T47D (cell line): ENCODE measurements at regions not wholly inside any gene's neighbourhood (a gene's known extent, or its start where the extent isn't known, plus 50 kb on each side); places are given as distances from the start of the nearest gene placed in this dataset.

ENCODE experiments used
- DNase-seq, 2 experiments: peaks; one replicate each; pipeline versions ENCODE4 v3.0.0 to v3.0.0-alpha.2; 2011 to 2012; ENCODE audit warnings: low read depth in 1 of 2, low spot score in 1 of 2
- JUND ChIP-seq: IDR thresholded peaks from 2 replicates; pipeline ENCODE4 v1.6.1; 2012; ENCODE audit warnings: low read depth
- in situ Hi-C: cut with HindIII; loops from 2 replicates; pipeline ENCODE4 v1.10.0; 2016; ENCODE audit warnings: low sequenced_read_pairs, low pct_unique_long_range_greater_than_20kb

GRCh38 chr5:156137071-156137869, 189.7 kb upstream of the SGCD start:
- TF ChIP-seq JUND = no peak
- in situ Hi-C loops = no loop called here
- no peak for DNase-seq

- no peak for TF ChIP-seq JUND
- no peak for DNase-seq
- in situ Hi-C loops = no loop called here
Observed at GRCh38 chr5:156142867-156143266, 184.1 kb upstream of the SGCD start.

GRCh38 chr5:156147261-156147943, 179.6 kb upstream of the SGCD start:
- in situ Hi-C loops = no loop called here
- no peak for DNase-seq
- no peak for TF ChIP-seq JUND

- TF ChIP-seq JUND = no peak
- DNase-seq = no peak
- in situ Hi-C loops = no loop called here
Observed at GRCh38 chr5:156147944-156148285, 179.0 kb upstream of the SGCD start.

- in situ Hi-C loops = no loop called here
- DNase-seq = no peak
- no peak for TF ChIP-seq JUND
Observed at GRCh38 chr5:156148301-156148700, 178.7 kb upstream of the SGCD start.

GRCh38 chr5:156149213-156149612, 177.8 kb upstream of the SGCD start:
- in situ Hi-C loops = no loop called here
- DNase-seq = no peak
- no peak for TF ChIP-seq JUND

GRCh38 chr5:156153602-156154001, 173.4 kb upstream of the SGCD start:
- no peak for TF ChIP-seq JUND
- in situ Hi-C loops = no loop called here

GRCh38 chr5:156154757-156155156, 172.2 kb upstream of the SGCD start:
- in situ Hi-C loops = no loop called here
- no peak for TF ChIP-seq JUND
- DNase-seq = no peak

More at GRCh38 chr5:156153602-156154001, 173.4 kb upstream of the SGCD start:
- DNase-seq = no peak

GRCh38 chr5:156155598-156155997, 171.4 kb upstream of the SGCD start:
- in situ Hi-C loops = no loop called here
- no peak for DNase-seq
- no peak for TF ChIP-seq JUND

- in situ Hi-C loops = no loop called here
- TF ChIP-seq JUND = no peak
- DNase-seq = no peak
Observed at GRCh38 chr5:156164306-156164705, 162.7 kb upstream of the SGCD start.

GRCh38 chr5:156169495-156169894, 157.5 kb upstream of the SGCD start:
- in situ Hi-C loops = no loop called here
- no peak for TF ChIP-seq JUND
- no peak for DNase-seq

- no peak for TF ChIP-seq JUND
- in situ Hi-C loops = no loop called here
- no peak for DNase-seq
Observed at GRCh38 chr5:156170351-156170961, 156.5 kb upstream of the SGCD start.

GRCh38 chr5:156174225-156174624, 152.7 kb upstream of the SGCD start:
- in situ Hi-C loops = no loop called here
- DNase-seq = no peak
- no peak for TF ChIP-seq JUND

GRCh38 chr5:156178117-156178516, 148.8 kb upstream of the SGCD start:
- no peak for DNase-seq
- in situ Hi-C loops = no loop called here
- TF ChIP-seq JUND = no peak
